Gastrocnemius medialis (tissue), 4 donors: ENCODE measurements at regions not wholly inside any gene's neighbourhood (a gene's known extent, or its start where the extent isn't known, plus 50 kb on each side); places are given as distances from the start of the nearest gene placed in this dataset.

Experiments used
- POLR2A ChIP-seq, 2 donors: fragments of 450-650 bp; IDR thresholded peaks; one replicate each; pipeline ENCODE4 v1.6.1; 2017; ENCODE audit warnings: antibody characterized with exemption in 2 of 2, mild to moderate bottlenecking in 2 of 2, moderate library complexity in 2 of 2
- TF ChIP-seq, protein P1 (sequence below), 5 experiments: fragments of 450-650 bp in 3 of 5; fragments of 200-600 bp in 2 of 5; sonication (generic) in 2 of 5; IDR thresholded peaks in 4 of 5; conservative IDR thresholded peaks in 1 of 5; 1 replicate in 4 of 5; 2 replicates in 1 of 5; pipeline ENCODE4 v1.5.1; 2016 to 2019; ENCODE audit warnings: antibody characterized with exemption in 5 of 5, mild to moderate bottlenecking in 3 of 5, moderate library complexity in 3 of 5

DNA sequence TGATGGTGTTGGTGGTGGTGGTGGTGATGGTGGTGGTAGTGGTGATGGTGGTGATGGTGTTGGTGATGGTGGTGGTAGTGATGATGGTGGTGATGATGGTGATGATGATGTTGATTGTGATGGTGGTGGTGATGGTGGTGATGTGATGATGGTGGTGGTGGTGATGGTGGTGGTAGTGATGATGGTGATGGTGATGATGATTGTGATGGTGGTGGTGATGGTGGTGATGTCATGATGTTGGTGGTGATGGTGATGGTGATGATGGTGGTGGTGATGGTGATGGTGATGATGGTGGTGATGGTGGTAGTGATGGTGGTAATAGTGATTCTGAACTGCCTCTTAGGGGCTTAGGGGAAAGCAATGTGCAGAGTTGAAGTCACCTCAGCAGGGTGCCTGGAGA, 760.7 kb downstream of the GALR1 start:
- TF ChIP-seq, protein P1, sequence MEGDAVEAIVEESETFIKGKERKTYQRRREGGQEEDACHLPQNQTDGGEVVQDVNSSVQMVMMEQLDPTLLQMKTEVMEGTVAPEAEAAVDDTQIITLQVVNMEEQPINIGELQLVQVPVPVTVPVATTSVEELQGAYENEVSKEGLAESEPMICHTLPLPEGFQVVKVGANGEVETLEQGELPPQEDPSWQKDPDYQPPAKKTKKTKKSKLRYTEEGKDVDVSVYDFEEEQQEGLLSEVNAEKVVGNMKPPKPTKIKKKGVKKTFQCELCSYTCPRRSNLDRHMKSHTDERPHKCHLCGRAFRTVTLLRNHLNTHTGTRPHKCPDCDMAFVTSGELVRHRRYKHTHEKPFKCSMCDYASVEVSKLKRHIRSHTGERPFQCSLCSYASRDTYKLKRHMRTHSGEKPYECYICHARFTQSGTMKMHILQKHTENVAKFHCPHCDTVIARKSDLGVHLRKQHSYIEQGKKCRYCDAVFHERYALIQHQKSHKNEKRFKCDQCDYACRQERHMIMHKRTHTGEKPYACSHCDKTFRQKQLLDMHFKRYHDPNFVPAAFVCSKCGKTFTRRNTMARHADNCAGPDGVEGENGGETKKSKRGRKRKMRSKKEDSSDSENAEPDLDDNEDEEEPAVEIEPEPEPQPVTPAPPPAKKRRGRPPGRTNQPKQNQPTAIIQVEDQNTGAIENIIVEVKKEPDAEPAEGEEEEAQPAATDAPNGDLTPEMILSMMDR (IDR thresholded peaks at IDR 0.05 in 4 of 5, conservative IDR thresholded peaks at IDR 0.05 in 1 of 5), result no peak
- no peak for TF ChIP-seq POLR2A (IDR thresholded peaks at IDR 0.05)
